H1 (cell line): ENCODE measurements at regions not wholly inside any gene's neighbourhood (a gene's known extent, or its start where the extent isn't known, plus 50 kb on each side); places are given as distances from the start of the nearest gene placed in this dataset.

Source experiments
- CTCF ChIA-PET: fragments of 300-600 bp; sonication (Branson Sonifier 250); formaldehyde crosslinking; loops from one replicate; lab custom pipeline; 2021; ENCODE audit not compliant: partially characterized antibody; lab: Charles Lee
- POLR2A ChIA-PET: fragments of 300-600 bp; sonication (Branson Sonifier 250); formaldehyde crosslinking; loops from one replicate; lab custom pipeline; 2021; ENCODE audit warnings: inconsistent platforms; ENCODE audit not compliant: partially characterized antibody; lab: Charles Lee
- DNase-seq, 2 experiments: peaks; one replicate each; pipeline versions ENCODE4 v3.0.0 to v3.0.0-alpha.2; 2010 to 2022; ENCODE audit warnings: low spot score in 2 of 2, low read depth in 1 of 2, mixed read lengths in 1 of 2
- FAIRE-seq: peaks from 2 replicates; lab custom pipeline; 2011; peaks lifted over from hg19 to GRCh38; lab: Jason Lieb, UNC
- H2AFZ ChIP-seq: 2 replicates; pipeline ENCODE4 v1.8.1; 2012; ENCODE audit warnings: low read length, inconsistent platforms
- H2AK5ac ChIP-seq: 2 replicates; pipeline ENCODE4 v1.6.1; 2013; ENCODE audit warnings: low read depth, low read length
- H2BK120ac ChIP-seq: replicated peaks from 2 replicates; pipeline ENCODE3; 2013; ENCODE audit warnings: low read depth, low read length, inconsistent platforms
- H2BK12ac ChIP-seq: 2 replicates; pipeline ENCODE4 v1.6.1; 2013; ENCODE audit warnings: low read depth, low read length
- H2BK15ac ChIP-seq: 2 replicates; pipeline ENCODE4 v1.6.1; 2013; ENCODE audit warnings: low read length
- H2BK20ac ChIP-seq: 2 replicates; pipeline ENCODE4 v1.6.1; 2013; ENCODE audit warnings: low read length
- H2BK5ac ChIP-seq: 2 replicates; pipeline ENCODE4 v1.6.1; 2013; ENCODE audit warnings: low read depth, low read length
- H3K14ac ChIP-seq: 2 replicates; pipeline ENCODE4 v1.6.1; 2013; ENCODE audit warnings: inconsistent platforms; ENCODE audit not compliant: insufficient read length
- H3K18ac ChIP-seq: 2 replicates; pipeline ENCODE4 v1.6.1; 2013; ENCODE audit warnings: low read length; ENCODE audit errors: extremely low read depth
- H3K23ac ChIP-seq: 2 replicates; pipeline ENCODE4 v1.6.1; 2013; ENCODE audit warnings: inconsistent platforms; ENCODE audit not compliant: insufficient read length
- H3K23me2 ChIP-seq: 2 replicates; pipeline ENCODE4 v1.6.1; 2013; ENCODE audit warnings: low read depth, low read length
- H3K27ac ChIP-seq: 2 replicates; pipeline ENCODE4 v1.6.1; 2011; ENCODE audit warnings: low read depth, low read length, inconsistent platforms
- H3K27me3 ChIP-seq, 4 experiments: replicated peaks in 1 of 4; 1 replicate in 1 of 4; 2 replicates in 3 of 4; pipeline versions ENCODE4 v1.6.1 to v1.8.1; 2011 to 2013; ENCODE audit warnings: low read length in 3 of 4, mild to moderate bottlenecking in 3 of 4, inconsistent platforms in 2 of 4, mixed read lengths in 2 of 4, moderate library complexity in 1 of 4; ENCODE audit not compliant: control insufficient read depth in 3 of 4, insufficient read depth in 3 of 4; ENCODE audit errors: extremely low read depth in 1 of 4
- H3K36me3 ChIP-seq, 4 experiments: 2 replicates each; pipeline versions ENCODE4 v1.6.1 to v1.8.1; 2011 to 2013; ENCODE audit warnings: mild to moderate bottlenecking in 4 of 4, low read length in 3 of 4, moderate library complexity in 2 of 4, control low read depth in 1 of 4, inconsistent platforms in 1 of 4; ENCODE audit not compliant: insufficient read depth in 4 of 4, control insufficient read depth in 2 of 4
- H3K4ac ChIP-seq: replicated peaks from 2 replicates; pipeline ENCODE3; 2013; ENCODE audit warnings: low read length, low read depth, mixed read lengths, inconsistent platforms; ENCODE audit not compliant: insufficient read length
- H3K4me1 ChIP-seq, 4 experiments: replicated peaks in 1 of 4; 1 replicate in 1 of 4; 2 replicates in 3 of 4; pipeline versions ENCODE4 v1.6.1 to v1.8.1; 2011 to 2013; ENCODE audit warnings: low read length in 3 of 4, inconsistent platforms in 2 of 4, mixed read lengths in 1 of 4; ENCODE audit not compliant: insufficient read depth in 4 of 4, control insufficient read depth in 3 of 4
- H3K4me2 ChIP-seq, 2 experiments: 2 replicates each; pipeline versions ENCODE4 v1.6.1 to v1.8.1; 2011 to 2013; ENCODE audit warnings: low read depth in 2 of 2, low read length in 2 of 2, control low read depth in 1 of 2, inconsistent platforms in 1 of 2, mild to moderate bottlenecking in 1 of 2; ENCODE audit not compliant: insufficient read depth in 1 of 2
- H3K4me3 ChIP-seq, 4 experiments: fragments of 200-600, 300-600 bp in 1 of 4; sonication (generic), shearing (Covaris generic), sonication (Bioruptor Twin) in 1 of 4; 2 replicates each; pipeline versions ENCODE4 v1.5.1 to v1.8.1; 2011 to 2016; ENCODE audit warnings: low read length in 4 of 4, low read depth in 3 of 4, control low read depth in 2 of 4, inconsistent platforms in 2 of 4, mild to moderate bottlenecking in 2 of 4, mixed read lengths in 1 of 4, moderate library complexity in 1 of 4; ENCODE audit not compliant: insufficient read depth in 2 of 4; ENCODE audit errors: extremely low read depth in 1 of 4
- H3K56ac ChIP-seq: replicated peaks from 2 replicates; pipeline ENCODE3; 2013; ENCODE audit warnings: low read depth, mild to moderate bottlenecking, mixed read lengths, low read length, inconsistent platforms; ENCODE audit not compliant: insufficient read length
- H3K79me1 ChIP-seq: 2 replicates; pipeline ENCODE4 v1.6.1; 2013; ENCODE audit warnings: low read depth, low read length, control low read depth
- H3K79me2 ChIP-seq, 2 experiments: 2 replicates each; pipeline versions ENCODE4 v1.6.1 to v1.8.1; 2012 to 2013; ENCODE audit warnings: low read length in 2 of 2, mild to moderate bottlenecking in 2 of 2, inconsistent platforms in 1 of 2; ENCODE audit not compliant: insufficient read depth in 2 of 2, control insufficient read depth in 1 of 2
- H3K9ac ChIP-seq, 4 experiments: replicated peaks in 1 of 4; 1 replicate in 1 of 4; 2 replicates in 3 of 4; pipeline versions ENCODE4 v1.6.1 to v1.8.1; 2011 to 2013; ENCODE audit warnings: low read depth in 3 of 4, low read length in 3 of 4, control low read depth in 2 of 4, mild to moderate bottlenecking in 2 of 4, moderate library complexity in 2 of 4, inconsistent platforms in 1 of 4; ENCODE audit errors: extremely low read depth in 1 of 4
- H3K9me3 ChIP-seq, 2 experiments: 2 replicates each; pipeline versions ENCODE4 v1.6.1 to v1.8.1; 2012 to 2013; ENCODE audit warnings: mild to moderate bottlenecking in 2 of 2, moderate library complexity in 2 of 2, control low read depth in 1 of 2, inconsistent platforms in 1 of 2, low read depth in 1 of 2, low read length in 1 of 2, mixed read lengths in 1 of 2; ENCODE audit not compliant: insufficient read depth in 2 of 2
- H4K20me1 ChIP-seq, 2 experiments: replicated peaks in 1 of 2; 2 replicates each; pipeline versions ENCODE3 to v1.8.1; 2011 to 2013; ENCODE audit warnings: inconsistent platforms in 2 of 2, low read length in 2 of 2, mild to moderate bottlenecking in 1 of 2; ENCODE audit not compliant: insufficient read depth in 2 of 2, control insufficient read depth in 1 of 2
- H4K5ac ChIP-seq: 2 replicates; pipeline ENCODE4 v1.6.1; 2013; ENCODE audit warnings: low read length, low read depth, mixed read lengths, inconsistent platforms; ENCODE audit not compliant: insufficient read length
- H4K8ac ChIP-seq: 2 replicates; pipeline ENCODE4 v1.8.0; 2013; ENCODE audit warnings: mild to moderate bottlenecking, moderate library complexity, low read length, inconsistent platforms; ENCODE audit not compliant: insufficient read depth; ENCODE audit errors: extremely low read depth
- H4K91ac ChIP-seq: replicated peaks from 2 replicates; pipeline ENCODE3; 2013; ENCODE audit warnings: low read length, mixed read lengths, inconsistent platforms; ENCODE audit not compliant: insufficient read length
- MAX ChIP-seq: IDR thresholded peaks from 2 replicates; pipeline ENCODE4 v1.6.1; 2012; ENCODE audit warnings: inconsistent platforms
- SUZ12 ChIP-seq: fragments of 200-600 bp; sonication (generic); IDR thresholded peaks from 2 replicates; pipeline ENCODE4 v1.6.1; 2012; ENCODE audit warnings: mild to moderate bottlenecking, inconsistent platforms, low read length, moderate library complexity, mixed read lengths
- WGBS, 2 experiments: shearing (Covaris generic) in 1 of 2; methylation state at CpG; one replicate each; pipeline versions ENCODE4 v1.1.6 to v1.1.7; 2013 to 2015; ENCODE audit warnings: low lambda C conversion rate in 2 of 2, mixed read lengths in 2 of 2, inconsistent platforms in 1 of 2, low coverage in 1 of 2, missing lambda C conversion rate in 1 of 2; ENCODE audit not compliant: insufficient replicate concordance in 2 of 2, insufficient coverage in 1 of 2, insufficient read length in 1 of 2; ENCODE audit errors: extremely low coverage in 1 of 2, missing lambda C conversion rate in 1 of 2; 5-methylcytosine and 5-hydroxymethylcytosine counted together
- TF ChIP-seq, protein P1 (sequence below): IDR thresholded peaks from 2 replicates; pipeline ENCODE4 v1.6.1; 2012; ENCODE audit warnings: inconsistent platforms

GRCh38 chr3:10628891-10629670 lies 123.7 kb upstream of the ATP2B2 start:
- H4K20me1 ChIP-seq, result no peaks in the 10 kb centered on the region
- H2BK5ac ChIP-seq, result no peak overlapping the region
- H2AK5ac ChIP-seq, result 0 out of 2 replicates have a peak overlapping the region, but pooled peaks have one; percentile 65
- no peak overlapping the region for H2AFZ ChIP-seq
- H2BK15ac ChIP-seq, result peak overlapping the region; percentile 88; the same call in 1 of the 2 replicates
- H3K27me3 ChIP-seq, result no peaks in the 10 kb centered on the region
- whole genome bisulfite sequencing, 2 experiments, result 95% methylated on average over 30 of the region's 30 CpGs; no CpG with 5 or more reads in 1 of the 2 experiments
- H3K4me3 ChIP-seq, result no peak overlapping the region
- H2BK20ac ChIP-seq, result no peak overlapping the region
- H3K79me1 ChIP-seq, result no peaks in the 10 kb centered on the region
- no peak for DNase-seq
- no peak overlapping the region for H3K27ac ChIP-seq
- H3K4ac ChIP-seq, result no peak overlapping the region
- H3K9ac ChIP-seq, result no peak overlapping the region
- H3K36me3 ChIP-seq, result no peaks in the 10 kb centered on the region
- no peak overlapping the region for H4K5ac ChIP-seq
- peak overlapping the region; percentile 78; the same call in 1 of the 2 replicates for H2BK12ac ChIP-seq
- H4K91ac ChIP-seq, result no peak overlapping the region
- no peaks in the 10 kb centered on the region for H3K79me2 ChIP-seq
- H3K23me2 ChIP-seq, result peaks cover 3% of the 10 kb centered on the region; the same call in 1 of the 2 replicates
- H3K4me2 ChIP-seq, result no peak overlapping the region
- FAIRE-seq, result no peak
- no peak overlapping the region for H4K8ac ChIP-seq
- H2BK120ac ChIP-seq, result no peak overlapping the region
- CTCF ChIA-PET, result interaction anchor here (0.7 kb wide), 1 partner anchor 116 kb away, joined by 3 read pairs; no protein-coding TSS in a partner anchor
- no peak for TF ChIP-seq SUZ12
- TF ChIP-seq, protein P1, sequence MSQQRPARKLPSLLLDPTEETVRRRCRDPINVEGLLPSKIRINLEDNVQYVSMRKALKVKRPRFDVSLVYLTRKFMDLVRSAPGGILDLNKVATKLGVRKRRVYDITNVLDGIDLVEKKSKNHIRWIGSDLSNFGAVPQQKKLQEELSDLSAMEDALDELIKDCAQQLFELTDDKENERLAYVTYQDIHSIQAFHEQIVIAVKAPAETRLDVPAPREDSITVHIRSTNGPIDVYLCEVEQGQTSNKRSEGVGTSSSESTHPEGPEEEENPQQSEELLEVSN, result peak; percentile 91
- TF ChIP-seq MAX, result peak; percentile 74
- TF ChIP-seq, all 59 proteins: peak for 2
- no peak overlapping the region for H3K56ac ChIP-seq
- POLR2A ChIA-PET, result no interaction called here
- no peak overlapping the region for H3K18ac ChIP-seq
- H3K4me1 ChIP-seq, result peaks cover 0 to 10% (median 3%) of the 10 kb centered on the region in 4 experiments; a peak in 4 of 7 replicates
- no peaks in the 10 kb centered on the region for H3K9me3 ChIP-seq
- no peak overlapping the region for H3K14ac ChIP-seq
- H3K23ac ChIP-seq, result no peak overlapping the region
